ENCODE measurements at regions not wholly inside any gene's neighbourhood (a gene's known extent, or its start where the extent isn't known, plus 50 kb on each side); places are given as distances from the start of the nearest gene placed in this dataset.

DNA sequence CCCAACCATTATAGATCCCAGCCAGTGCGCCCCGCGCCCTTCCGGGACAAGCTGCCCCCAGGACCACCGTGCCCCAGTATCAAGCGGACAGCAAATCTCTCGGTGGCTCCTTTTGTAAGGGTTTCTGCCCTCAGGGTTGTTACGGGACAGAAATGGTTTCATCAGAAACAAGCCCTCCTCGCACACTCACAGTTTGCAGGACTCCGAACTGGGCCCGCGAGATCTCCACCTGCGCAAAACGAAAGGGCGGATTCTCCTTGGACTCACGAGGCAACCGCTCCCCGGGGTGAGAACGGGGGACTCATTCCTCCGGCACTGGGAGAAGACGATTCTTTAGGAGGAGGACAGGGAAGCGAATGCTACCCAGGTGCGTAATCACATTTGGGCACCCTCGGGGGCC is 51.1 kb upstream of the H6PD start:
- TF ChIP-seq, protein P1, sequence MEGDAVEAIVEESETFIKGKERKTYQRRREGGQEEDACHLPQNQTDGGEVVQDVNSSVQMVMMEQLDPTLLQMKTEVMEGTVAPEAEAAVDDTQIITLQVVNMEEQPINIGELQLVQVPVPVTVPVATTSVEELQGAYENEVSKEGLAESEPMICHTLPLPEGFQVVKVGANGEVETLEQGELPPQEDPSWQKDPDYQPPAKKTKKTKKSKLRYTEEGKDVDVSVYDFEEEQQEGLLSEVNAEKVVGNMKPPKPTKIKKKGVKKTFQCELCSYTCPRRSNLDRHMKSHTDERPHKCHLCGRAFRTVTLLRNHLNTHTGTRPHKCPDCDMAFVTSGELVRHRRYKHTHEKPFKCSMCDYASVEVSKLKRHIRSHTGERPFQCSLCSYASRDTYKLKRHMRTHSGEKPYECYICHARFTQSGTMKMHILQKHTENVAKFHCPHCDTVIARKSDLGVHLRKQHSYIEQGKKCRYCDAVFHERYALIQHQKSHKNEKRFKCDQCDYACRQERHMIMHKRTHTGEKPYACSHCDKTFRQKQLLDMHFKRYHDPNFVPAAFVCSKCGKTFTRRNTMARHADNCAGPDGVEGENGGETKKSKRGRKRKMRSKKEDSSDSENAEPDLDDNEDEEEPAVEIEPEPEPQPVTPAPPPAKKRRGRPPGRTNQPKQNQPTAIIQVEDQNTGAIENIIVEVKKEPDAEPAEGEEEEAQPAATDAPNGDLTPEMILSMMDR (IDR thresholded peaks at IDR 0.05; ENCODE audit: control extremely low read depth in 1 of 3, insufficient read depth in 1 of 3, low read depth in 1 of 3, low read length in 3 of 3): no peak
- TF ChIP-seq JUND (IDR thresholded peaks at IDR 0.05; ENCODE audit: low read length) (no peak), CREB1 (IDR thresholded peaks at IDR 0.05) (no peak), JUN (IDR thresholded peaks at IDR 0.05; ENCODE audit: low read depth, low read length) (no peak), CBX5 (IDR thresholded peaks at IDR 0.05; ENCODE audit: low read depth, low read length) (no peak), SRF (IDR thresholded peaks at IDR 0.05; ENCODE audit: low read depth, low read length) (no peak), EGR1 (IDR thresholded peaks at IDR 0.05; ENCODE audit: borderline replicate concordance, low read depth, low read length) (no peak)
- TF ChIP-seq, protein P2, sequence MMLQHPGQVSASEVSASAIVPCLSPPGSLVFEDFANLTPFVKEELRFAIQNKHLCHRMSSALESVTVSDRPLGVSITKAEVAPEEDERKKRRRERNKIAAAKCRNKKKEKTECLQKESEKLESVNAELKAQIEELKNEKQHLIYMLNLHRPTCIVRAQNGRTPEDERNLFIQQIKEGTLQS (IDR thresholded peaks at IDR 0.05; ENCODE audit: insufficient read depth, low read depth, low read length): no peak

All from H1 (cell line).